ENCODE measurements at regions not wholly inside any gene's neighbourhood (a gene's known extent, or its start where the extent isn't known, plus 50 kb on each side); places are given as distances from the start of the nearest gene placed in this dataset.

GRCh38 chr3:18775501-18775900 lies 350.4 kb upstream of the SATB1 start:
- Histone ChIP-seq H2AK9ac (replicated peaks; ENCODE audit: low read depth, low read length, poor library complexity) (no peak overlapping the region), H3K79me1 (ENCODE audit: low read depth in 1 of 2, low read length in 2 of 2) (no peaks in the 10 kb centered on the region)
- in situ Hi-C loops (cut with MboI; ENCODE audit: low sequenced_read_pairs), result no loop called here

More at GRCh38 chr3:18775501-18775900, 350.4 kb upstream of the SATB1 start:
- Histone ChIP-seq H2BK120ac (ENCODE audit: low read depth, low read length) (no peak overlapping the region), H3K9ac (ENCODE audit: low read depth, low read length) (no peak overlapping the region), H3K9me1 (ENCODE audit: insufficient read depth, low read length) (no peaks in the 10 kb centered on the region), H3K9me3 (ENCODE audit: control insufficient read depth, insufficient read depth, low read length) (peaks cover 10% of the 10 kb centered on the region), H3K56ac (ENCODE audit: extremely low read depth, insufficient read depth, low read length) (no peak overlapping the region), H2BK15ac (ENCODE audit: low read depth, low read length) (no peak overlapping the region), H4K20me1 (ENCODE audit: insufficient read depth, low read length) (no peaks in the 10 kb centered on the region), H4K8ac (ENCODE audit: low read depth in 2 of 2, low read length in 2 of 2) (no peak overlapping the region), H3K4me3 (ENCODE audit: insufficient read depth, low read depth, low read length) (no peak overlapping the region), H3K23ac (ENCODE audit: low read depth, low read length) (no peak overlapping the region), H3K27me3 (ENCODE audit: control insufficient read depth, insufficient read depth, low read length) (no peaks in the 10 kb centered on the region), H3K4me2 (ENCODE audit: low read depth, low read length) (no peak overlapping the region), H4K5ac (ENCODE audit: low read depth, low read length) (no peak overlapping the region), H2AK5ac (ENCODE audit: low read depth, low read length) (no peak overlapping the region), H2AFZ (replicated peaks; ENCODE audit: low read length, poor library complexity) (no peak overlapping the region), H2BK5ac (ENCODE audit: low read depth, low read length, poor library complexity, severe bottlenecking) (no peak overlapping the region), H3K36me3 (ENCODE audit: control insufficient read depth, insufficient read depth, low read length) (no peaks in the 10 kb centered on the region), H3K27ac (ENCODE audit: insufficient read depth, low read length) (no peak overlapping the region), H3K4me1 (ENCODE audit: control insufficient read depth, insufficient read depth, low read length) (no peaks in the 10 kb centered on the region), H4K91ac (ENCODE audit: insufficient read depth, low read depth, low read length) (no peak overlapping the region), H3K18ac (ENCODE audit: low read depth, low read length) (no peak overlapping the region), H3K14ac (replicated peaks; ENCODE audit: low read depth, low read length) (no peak overlapping the region), H3K4ac (ENCODE audit: low read depth, low read length) (no peak overlapping the region), H2BK20ac (ENCODE audit: low read depth, low read length) (no peak overlapping the region)
- ChIA-PET POLR2A (ENCODE audit: unreplicated experiment) (no interaction called here), CTCF (no interaction called here)
- ATAC-seq (ENCODE audit: low read depth) (no peak), DNase-seq (no peak)
- dilution Hi-C loops (cut with HindIII; ENCODE audit: low sequenced_read_pairs, unreplicated experiment) (no loop called here), intact Hi-C loops (cut with micrococcal nuclease) (no loop called here)
- TF ChIP-seq SMC3 (IDR thresholded peaks at IDR 0.05; ENCODE audit: low read depth, low read length), result no peak
- BruUV-seq (replicated peaks), result no TSS peak
- WGBS, 2 experiments (ENCODE audit: extremely low coverage in 2 of 2, insufficient read length in 1 of 2), result no CpG with 5 or more reads among the region's 2 CpGs
